NCI-H446 treated with DMSO at 0.1 percent for 48 hours (cell line): ENCODE measurements at regions not wholly inside any gene's neighbourhood (a gene's known extent, or its start where the extent isn't known, plus 50 kb on each side); places are given as distances from the start of the nearest gene placed in this dataset.
A peak's percentile ranks its signal among the peaks of the same experiment; 100 is the strongest.

ENCODE experiments used
- DNase-seq: peaks from one replicate; lab custom pipeline; 2025; lab: John Stamatoyannopoulos, UW

DNA sequence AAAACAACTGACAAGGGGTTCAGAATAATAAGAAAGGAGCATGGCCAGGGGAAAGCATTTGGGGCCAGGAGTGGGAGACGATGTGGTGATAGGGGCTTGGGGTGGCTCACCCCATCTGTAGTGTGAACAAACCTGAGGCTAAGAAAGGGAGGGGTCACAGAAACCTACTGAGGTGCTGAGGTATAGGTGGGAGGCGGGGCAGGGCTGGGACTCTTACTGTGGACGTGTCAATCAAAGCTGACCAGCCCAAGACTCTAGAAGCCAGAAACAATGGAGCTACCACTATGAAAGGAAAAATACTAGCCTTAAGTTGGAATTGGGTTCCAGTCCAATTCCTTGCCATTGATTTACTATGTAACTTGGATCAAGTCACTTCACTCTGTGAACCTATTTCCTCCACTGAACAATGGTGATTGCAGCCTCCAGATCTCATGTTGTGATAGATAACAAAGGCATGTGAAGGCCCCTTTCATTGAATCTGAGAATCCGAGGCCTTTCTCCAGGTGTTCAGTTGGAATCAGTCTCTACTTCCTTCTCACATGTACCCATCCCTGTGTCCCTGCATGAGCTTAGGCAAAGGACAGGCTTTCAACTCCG lies 260.9 kb upstream of the HES1 start:
- no peak for DNase-seq

DNA sequence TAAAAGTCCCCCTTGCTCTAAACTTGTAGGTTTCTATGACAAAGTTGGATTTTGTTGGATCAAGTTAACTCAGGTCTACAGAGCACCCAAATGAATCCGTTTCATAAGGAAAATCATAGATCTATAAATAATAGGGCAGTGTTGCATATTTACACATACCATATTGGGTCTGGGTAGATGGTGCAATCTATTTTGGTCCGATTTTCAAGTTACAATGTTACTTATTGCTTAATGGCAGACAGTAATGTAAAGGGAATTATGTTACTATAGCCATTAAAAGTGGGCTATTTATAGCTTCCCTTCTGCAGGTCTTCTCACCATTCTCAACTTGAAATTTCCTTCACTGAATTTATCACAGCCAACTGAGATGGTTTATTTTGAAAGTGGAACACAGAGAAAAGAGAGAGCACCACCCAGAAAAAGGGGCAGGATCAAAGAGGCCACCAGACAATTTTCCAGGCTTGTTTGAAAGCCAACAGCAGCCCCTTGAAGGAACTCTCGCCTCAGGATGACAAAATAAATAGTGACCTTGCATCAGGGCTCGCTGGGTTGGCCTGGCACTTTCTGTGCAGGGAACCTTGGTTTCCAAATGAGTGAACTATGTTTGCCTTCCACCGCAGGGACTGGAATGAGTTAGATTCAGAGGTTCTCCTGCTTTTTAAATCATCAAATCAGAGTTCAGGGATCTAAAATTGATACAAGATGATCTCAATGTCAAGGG lies 260.2 kb upstream of the HES1 start:
- no peak for DNase-seq

DNA sequence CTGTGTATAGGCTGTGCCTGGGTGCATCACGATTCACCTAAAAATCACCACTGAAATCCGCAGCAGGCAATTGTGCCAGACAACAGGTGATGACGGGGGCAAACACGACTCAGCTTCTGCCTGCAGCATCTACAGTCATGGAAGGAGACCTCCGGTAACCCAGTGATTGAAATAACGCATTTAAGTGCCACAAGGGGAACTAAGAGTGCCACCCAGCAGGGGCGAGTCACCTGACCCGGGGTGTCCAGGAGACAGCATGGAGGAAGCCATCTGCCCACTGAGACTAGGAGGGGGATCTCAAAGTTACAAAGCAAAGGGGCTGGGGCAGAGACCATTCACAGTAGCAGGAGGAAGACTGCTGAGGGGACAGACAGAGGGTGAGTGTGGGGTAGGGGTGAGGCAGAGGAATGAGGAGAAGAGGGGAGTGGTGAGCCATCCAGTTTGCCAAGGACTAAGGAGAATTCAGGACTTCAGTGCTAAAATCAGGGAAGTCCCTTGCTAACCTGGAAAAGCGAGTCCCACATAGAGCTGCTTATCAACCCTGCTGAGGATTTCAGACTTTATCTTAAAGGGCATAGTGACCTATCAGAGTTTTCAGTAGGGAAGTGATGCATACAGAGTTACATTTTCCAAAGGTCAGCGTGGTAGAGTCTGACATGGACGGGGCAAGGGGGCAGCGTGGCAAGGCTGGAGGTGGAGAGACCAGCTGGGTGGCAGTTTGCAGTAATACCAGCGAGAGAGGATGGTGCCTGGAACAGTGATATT lies 256.7 kb upstream of the HES1 start:
- DNase-seq = no peak

DNA sequence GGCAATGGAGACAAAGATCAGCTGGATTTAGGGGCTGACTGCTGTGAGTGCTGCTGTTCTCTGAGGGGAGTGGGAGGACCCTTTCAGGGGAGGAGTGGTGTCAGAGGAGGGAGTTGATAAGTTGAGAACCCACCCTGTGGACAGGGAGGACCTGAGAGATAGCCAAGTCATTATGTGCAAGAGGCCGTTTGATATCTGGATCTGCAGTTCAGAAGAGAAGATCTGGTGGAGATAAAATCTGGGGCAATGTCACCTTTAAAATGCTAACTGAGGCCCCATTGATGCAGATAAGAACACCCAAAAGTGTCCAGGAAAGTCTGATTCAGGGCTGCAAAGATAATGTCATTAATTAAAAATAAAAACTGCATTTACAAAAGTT lies 256.1 kb upstream of the HES1 start:
- DNase-seq = no peak

DNA sequence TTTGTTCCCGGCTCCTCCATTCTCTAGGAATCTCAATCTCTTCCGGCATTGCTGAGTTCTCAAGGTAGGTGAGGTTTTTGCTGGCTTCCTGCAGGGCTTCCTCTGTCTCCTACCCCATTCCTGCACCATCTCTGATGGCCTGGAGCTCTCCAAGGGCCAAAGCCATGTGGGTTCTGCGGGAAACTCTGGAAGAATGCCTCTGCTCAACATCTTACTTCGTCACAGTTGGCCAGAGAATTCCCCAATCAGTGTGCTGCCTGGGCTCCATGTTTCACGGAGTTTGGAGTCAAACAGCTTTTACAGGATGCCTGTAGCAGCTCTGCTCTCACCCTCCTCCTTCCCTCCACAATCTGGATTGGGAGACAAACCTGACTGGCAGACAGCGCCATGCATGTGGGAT lies 253.9 kb upstream of the HES1 start:
- DNase-seq = no peak

DNA sequence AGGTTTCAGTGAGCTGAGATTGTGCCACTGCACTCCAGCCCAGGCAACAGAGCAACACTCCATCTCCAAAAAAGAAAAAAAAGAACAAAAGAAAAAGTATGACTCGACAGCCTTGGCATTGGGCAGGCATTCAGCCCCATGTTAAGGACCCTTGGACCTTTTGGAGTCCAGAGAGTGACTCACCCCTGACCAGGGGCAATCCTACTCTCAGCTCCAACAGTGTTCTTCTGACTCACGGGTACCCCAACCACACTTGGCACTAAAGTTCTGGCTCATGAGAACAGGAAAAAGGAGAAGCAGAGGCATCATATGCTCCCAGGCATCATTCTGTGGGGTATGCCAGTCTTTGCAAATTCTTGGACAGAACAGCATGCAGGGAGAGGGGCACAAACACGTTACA lies 252.4 kb upstream of the HES1 start:
- no peak for DNase-seq

DNA sequence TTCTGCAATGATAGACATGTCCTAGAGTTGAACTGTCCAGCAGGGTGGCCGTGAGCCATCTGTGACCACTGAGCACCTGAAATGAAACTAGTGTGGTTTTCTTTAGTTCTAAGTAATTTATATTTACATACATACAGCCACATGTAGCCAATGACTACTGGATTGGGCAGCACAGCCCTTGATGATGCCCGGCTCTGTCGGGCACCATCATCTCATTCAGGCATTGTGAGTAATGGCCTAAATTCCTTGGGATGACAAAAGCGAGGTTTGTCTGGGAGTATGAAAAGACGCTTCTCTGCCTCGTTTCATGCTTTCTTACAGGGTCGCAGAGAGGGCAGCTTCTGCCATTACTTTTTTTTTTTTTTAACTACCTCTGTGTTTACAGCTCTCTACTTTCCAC lies 251.9 kb upstream of the HES1 start:
- no peak for DNase-seq

DNA sequence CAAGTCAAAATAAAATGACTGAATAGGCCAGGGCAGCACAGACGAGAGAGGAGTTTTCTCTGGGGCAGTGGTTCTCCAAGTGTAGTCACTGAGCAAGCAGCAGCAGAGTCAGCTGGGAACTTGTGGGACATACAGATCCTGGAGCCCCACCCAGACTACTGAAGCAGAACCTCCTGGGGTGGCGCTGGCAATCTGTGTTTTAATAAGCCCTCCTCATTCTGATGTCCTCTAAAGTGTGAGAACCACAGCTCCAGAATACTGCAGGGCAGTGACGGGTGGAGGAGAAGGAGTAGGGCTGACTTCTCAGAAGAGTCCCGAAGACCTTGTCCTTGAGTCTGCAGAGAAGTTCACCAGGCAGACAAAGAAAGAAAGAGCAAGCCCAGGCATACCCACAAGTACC lies 251.3 kb upstream of the HES1 start:
- DNase-seq = no peak

DNA sequence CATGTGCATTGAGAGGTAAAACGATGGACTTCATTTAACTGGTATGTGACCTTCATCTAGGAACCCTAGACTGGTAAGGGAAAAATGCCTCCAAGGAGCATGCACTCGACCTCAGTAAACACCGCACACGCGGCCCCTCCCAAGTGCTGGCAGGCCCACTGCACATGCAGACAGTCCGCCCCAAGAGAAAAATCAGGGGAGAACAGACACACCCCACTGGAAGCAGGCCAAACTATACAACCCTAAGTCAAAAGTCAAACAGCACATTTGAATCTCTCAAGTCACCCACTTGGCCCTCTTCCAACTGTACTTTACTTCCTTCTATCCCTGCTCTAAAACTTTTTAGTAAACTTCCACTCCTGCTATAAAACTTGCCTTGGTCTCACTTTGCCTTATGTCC lies 250.1 kb upstream of the HES1 start:
- DNase-seq = no peak

DNA sequence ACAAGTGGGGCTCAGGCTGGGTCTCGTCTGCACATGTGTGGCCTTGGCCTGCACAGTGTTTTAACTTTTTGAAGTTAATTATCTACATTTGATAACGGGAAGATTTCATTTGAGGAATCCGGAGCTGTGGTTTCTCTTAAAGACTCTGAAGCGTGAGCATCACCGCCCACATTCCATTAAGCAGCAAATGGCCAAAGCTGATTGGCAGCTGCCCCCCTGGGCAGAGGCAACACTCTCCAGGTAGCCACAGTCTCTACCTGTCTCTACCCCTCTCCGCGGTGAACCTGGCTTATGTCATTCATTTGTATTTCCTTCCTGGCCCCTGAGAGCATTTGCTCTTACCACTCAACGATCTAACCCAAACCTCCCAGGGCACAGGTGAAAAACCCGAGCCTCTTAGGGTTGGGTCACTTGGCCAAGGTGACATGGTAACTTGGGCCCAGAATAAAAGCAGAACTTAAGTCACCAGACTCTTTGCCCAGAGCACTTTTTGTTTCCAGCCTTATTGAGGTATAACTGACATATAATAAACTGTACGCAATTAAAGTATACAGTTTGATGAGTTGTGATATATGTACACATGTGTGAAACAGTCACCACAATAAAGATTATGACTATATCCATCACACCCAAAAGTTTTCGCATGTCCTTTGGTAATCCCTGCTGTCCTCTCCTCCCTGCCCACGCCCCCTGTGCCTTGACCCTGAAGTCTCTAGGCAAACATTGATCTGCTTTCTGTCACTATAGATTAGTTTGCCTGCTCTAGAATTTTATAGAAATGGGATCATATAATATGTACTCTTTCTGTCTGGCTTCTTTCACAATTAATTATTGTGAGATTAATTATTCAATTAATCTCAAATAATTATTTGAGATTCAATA lies 245.7 kb upstream of the HES1 start:
- no peak for DNase-seq

DNA sequence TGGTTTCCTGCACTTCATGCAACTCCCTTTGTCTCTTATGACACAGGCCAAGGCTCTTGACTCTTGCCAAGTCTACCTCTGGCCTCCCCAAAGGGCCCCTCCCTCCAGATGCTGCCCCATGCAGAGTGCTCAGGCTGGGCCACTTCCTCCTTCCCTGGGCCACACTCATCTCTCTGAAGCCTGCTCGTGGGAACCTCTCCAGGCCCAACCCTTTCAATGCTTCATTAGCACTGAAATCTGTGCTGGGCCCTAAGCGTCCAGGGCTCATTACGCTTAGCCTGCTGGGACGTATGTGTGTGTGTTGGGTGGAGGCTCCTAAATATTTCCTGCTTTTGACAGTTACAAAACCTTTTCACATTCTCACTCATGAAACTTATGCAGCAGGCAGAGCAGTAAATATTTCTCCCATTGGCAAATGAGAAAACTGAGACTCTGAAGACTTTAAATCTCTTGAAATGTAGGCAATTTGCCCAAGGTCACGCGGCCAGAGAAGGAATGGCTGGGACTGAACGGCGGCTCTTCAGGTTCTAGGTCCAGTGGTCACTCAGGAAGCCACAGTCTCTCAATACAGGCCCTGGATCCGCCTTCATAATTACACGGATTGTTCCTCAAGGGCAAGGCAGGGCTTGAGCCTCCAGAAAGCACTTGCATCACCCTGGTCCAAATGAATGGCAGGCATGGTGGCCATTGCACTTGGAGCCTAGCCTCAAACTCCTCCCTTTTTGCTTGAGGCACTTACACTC lies 241.7 kb upstream of the HES1 start:
- DNase-seq = peak; percentile 32

DNA sequence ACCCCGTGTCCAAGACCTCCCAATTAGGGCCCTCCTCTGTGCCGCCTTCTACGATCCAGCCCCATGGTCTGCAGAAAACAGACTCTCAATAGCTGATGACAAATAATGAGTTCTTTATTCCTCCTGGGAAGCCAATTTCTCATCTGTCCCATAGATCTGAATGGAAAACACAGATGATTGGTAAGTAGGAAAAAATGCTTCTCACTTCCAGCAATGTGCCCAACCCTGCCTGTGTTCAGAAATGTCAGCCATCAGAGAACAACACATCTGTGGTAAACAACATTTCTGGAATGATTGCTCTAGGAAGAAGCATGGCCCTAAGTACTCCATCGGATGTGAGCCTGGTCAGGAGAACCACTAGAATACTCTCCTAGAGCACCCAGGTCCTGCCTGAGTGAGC lies 240.5 kb upstream of the HES1 start:
- DNase-seq = no peak

DNA sequence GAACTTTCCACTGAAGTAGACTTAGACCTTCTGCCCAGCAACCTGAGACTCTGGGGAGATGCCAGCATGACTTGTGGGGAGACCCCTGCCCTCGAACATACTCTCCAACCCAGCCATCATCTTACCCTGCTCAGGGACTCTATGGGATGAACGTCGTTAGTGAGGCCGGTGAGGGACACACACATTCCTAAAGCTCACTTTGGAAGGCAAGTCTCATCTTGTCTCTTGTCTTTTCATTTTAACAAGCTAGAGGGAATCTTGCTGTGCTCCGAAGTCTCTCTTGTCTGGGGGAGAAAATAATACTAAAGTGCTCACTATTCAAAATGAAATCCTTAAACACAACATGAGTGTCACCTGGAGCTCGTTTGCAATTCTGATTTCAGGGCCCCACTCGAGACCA lies 239.5 kb upstream of the HES1 start:
- DNase-seq = no peak

DNA sequence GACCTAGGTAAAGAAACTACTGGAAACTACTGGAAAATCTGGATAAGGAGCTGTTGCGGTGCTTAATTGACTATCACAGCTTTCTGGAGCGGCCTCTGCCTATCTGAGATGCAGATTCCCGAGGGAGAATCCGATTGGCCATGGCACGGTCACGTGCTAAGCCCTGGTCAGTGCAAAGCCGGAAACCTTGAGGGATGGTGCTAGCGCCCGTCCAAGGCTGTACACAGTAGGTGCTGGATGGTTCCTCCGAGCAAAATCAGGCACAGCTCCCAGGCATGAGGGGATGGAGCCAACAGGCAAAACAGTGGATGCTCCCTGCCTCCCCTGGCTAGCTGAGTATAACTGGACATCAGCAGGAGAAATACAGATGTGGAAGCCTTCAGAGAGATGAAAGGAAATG lies 238.7 kb upstream of the HES1 start:
- DNase-seq = no peak

DNA sequence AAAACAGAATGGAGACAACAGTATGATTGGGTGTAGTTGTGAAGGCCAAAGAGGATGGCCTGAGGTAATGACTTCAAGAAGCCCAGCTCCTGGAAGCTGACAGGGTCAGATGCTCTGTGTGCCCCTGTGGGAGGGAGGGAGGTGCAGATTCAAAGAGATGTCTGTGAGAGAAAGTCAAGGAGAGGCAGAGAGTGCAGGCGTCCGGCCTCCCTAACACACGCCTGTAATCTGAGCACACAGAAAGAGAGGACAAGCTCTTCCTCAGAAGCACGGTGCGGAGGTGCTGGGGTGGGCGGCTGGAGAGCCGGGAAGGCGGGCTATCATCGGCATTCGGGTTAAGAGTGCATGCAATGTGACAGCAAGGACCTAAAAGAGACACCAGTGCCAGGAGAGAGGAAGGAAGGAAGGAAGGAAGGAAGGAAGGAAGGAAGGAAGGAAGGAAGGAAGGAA lies 238.2 kb upstream of the HES1 start:
- DNase-seq = no peak

DNA sequence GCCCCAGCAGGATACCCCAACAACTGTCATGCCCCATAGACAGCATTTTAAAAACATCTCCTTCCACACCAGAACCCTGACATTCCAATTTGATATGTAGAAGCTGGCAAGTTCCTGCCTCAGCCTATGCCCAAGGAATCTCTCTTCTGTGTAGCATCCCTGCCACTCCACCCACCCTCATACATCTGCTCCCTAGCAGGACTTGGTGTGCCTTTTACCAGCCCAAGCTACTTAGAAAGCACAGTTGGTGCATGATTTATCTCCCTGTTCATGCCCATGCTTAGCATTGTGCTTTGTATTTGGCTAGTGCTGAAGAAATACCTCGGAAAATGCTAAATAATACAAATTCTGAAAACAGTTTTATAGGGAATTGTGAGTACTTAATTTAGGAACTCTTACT lies 236.9 kb upstream of the HES1 start:
- DNase-seq = no peak

DNA sequence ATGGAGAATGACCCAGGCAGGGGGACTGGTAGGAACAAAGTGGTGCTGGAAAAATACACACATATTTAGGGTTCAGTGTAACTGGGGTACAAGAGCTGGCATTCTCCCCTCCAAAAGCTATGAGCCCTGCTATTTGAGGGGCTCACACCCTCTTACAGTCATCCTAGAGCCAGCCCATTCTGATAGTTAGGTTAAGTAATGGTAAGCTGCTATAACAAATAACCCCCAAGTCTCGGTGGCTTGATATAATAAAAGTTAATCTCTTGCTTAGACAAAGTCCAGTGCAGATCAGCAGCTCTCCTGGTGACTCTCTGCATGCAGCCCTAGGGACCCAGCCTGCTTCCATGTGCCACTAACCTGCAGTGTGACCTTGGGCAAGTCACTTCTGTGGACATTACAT lies 234.9 kb upstream of the HES1 start:
- DNase-seq = no peak

DNA sequence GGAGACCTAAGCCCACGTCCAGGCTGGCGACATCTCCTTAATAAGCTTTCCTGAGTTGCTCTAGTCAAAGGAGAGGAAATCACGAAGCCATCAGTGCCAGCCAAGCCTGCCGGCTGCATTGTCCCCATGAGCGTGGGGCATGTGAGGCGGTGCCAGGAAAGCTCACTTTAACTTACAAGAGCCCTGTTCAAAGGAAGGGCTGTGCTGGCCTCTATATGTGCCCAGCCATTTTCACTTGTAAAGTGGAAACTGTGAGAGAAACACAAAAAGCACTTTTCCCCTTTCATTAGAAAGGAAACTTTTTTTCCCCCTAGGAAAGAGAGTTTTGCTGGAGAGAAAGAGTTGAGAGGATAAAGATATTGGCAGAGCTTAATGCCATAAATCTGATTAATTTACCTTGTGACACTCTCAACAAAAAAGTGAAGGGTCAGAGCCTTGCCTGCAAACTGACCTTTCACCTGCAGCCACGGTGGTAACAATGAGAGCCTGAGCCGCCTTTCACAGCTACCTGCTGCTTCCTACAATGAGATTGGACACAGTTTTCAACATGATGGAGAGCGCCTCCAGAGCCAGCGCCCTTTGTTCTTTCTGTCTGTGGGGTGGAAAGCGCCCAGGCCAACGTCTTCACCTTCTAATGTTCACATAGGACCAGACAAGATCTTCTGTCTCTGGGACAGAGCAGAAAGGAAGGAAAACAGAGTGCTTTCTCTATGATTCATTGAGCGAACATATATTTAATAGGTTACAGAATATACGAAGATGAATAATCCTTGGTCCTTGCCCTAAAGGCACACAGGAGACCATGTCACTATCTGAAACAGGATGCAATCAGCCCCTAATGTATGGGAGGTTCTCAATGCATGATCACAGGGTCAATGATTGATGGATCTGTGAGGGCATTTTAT lies 233.1 kb upstream of the HES1 start:
- DNase-seq = no peak

DNA sequence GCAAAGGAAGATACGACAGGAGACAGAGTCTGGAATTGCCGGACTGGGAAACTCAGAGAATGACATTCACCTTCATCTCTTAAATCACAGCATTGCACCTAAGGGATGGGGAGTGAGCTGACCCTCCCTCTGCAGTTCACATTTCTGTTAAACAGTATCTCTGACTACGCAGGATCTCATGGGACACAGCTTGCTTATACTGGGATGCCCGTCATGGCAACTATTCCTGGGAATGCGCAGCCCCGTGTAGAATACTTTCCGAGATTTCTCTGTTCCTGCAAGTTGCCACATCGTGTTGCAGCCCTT lies 232.5 kb upstream of the HES1 start:
- no peak for DNase-seq

DNA sequence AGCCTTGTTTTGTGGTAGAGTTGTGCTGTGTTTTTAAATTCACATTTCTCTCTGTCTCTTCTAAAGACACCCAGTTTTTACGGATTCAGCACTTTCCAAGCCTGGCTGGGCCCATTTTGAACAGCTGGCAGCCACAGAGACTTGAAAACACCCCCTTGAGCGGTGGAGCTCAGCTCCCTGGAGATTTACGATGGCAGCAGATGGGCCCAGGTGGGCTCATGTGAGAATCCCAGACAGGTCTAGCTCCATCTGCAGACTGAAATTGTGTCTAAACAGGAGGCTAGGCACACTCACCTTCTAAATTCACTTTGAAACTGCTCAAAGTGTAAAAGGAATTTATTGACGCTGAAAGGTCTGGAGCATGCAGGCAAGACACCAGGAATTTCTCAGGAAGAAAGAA lies 232.0 kb upstream of the HES1 start:
- no peak for DNase-seq
